HCT116 (cell line): ENCODE measurements at regions not wholly inside any gene's neighbourhood (a gene's known extent, or its start where the extent isn't known, plus 50 kb on each side); places are given as distances from the start of the nearest gene placed in this dataset.

ENCODE experiments used
- ATAC-seq: fragments of 200-7000 bp; cut with Tn5 transposase; 2 replicates; pipeline ENCODE4 v1.9.1; 2020; ENCODE audit warnings: mild to moderate bottlenecking, moderate library complexity
- BruUV-seq: library from RNA; stranded (reverse); fragments of 400-500 nt; replicated peaks from 2 replicates; lab custom pipeline; 2021; lab: Mats Ljungman, UMichigan
- CTCF ChIA-PET: fragments of 300-600 bp; sonication (Branson Sonifier 250); formaldehyde crosslinking; loops from one replicate; lab custom pipeline; 2021; ENCODE audit warnings: antibody characterized with exemption; lab: Charles Lee
- POLR2A ChIA-PET: fragments of 300-600, 350-600 bp; sonication (Branson Sonifier 250); formaldehyde crosslinking; loops from one replicate; lab custom pipeline; 2021; ENCODE audit warnings: antibody characterized with exemption; lab: Charles Lee
- RAD21 ChIA-PET, 2 experiments: fragments of 300-600 bp; sonication (Branson Sonifier 250); formaldehyde crosslinking; loops; one replicate each; lab custom pipeline; 2023; ENCODE audit warnings: low total read pairs in 2 of 2; ENCODE audit not compliant: uncharacterized antibody in 2 of 2, unreplicated experiment in 2 of 2, low non-redundant PET in 1 of 2; lab: Charles Lee
- DNase-seq: peaks from one replicate; pipeline ENCODE4 v3.0.0-alpha.2; 2010; ENCODE audit warnings: low read depth, low spot score
- H2AFZ ChIP-seq: fragments of 200-600 bp; shearing (Covaris generic), sonication (generic); 2 replicates; pipeline ENCODE4 v1.6.1; 2017; ENCODE audit warnings: low read depth, mixed run types, mixed read lengths, antibody characterized with exemption, low read length; ENCODE audit not compliant: poor library complexity, severe bottlenecking
- H3K27ac ChIP-seq: 2 replicates; pipeline ENCODE4 v1.5.1; 2012; ENCODE audit warnings: low read depth, low read length
- H3K27me3 ChIP-seq: fragments of 200-600 bp; sonication (generic); 2 replicates; pipeline ENCODE4 v1.6.1; 2016; ENCODE audit warnings: mixed run types, low read length, mixed read lengths; ENCODE audit not compliant: insufficient read depth
- H3K36me3 ChIP-seq, 2 experiments: fragments of 200-500 bp in 1 of 2; fragments of 200-600 bp in 1 of 2; sonication (Bioruptor generic) in 1 of 2; sonication (generic) in 1 of 2; 2 replicates each; pipeline versions ENCODE4 v1.5.1 to v1.6.1; 2014 to 2016; ENCODE audit warnings: low read length in 2 of 2, inconsistent platforms in 1 of 2, mixed read lengths in 1 of 2, mixed run types in 1 of 2; ENCODE audit not compliant: insufficient read depth in 2 of 2, control insufficient read depth in 1 of 2
- H3K4me1 ChIP-seq, 2 experiments: fragments of 200-600 bp in 1 of 2; sonication (generic) in 1 of 2; 2 replicates each; pipeline versions ENCODE4 v1.5.1 to v1.6.1; 2012 to 2017; ENCODE audit warnings: low read length in 2 of 2, inconsistent platforms in 1 of 2, mild to moderate bottlenecking in 1 of 2, mixed read lengths in 1 of 2, mixed run types in 1 of 2, moderate library complexity in 1 of 2; ENCODE audit not compliant: insufficient read depth in 2 of 2, control insufficient read depth in 1 of 2
- H3K4me2 ChIP-seq: fragments of 200-600 bp; sonication (generic); 2 replicates; pipeline ENCODE4 v1.6.1; 2017; ENCODE audit warnings: mixed run types, low read length, mixed read lengths
- H3K4me3 ChIP-seq, 2 experiments: fragments of 200-600 bp in 1 of 2; sonication (generic) in 1 of 2; replicated peaks in 1 of 2; 2 replicates each; pipeline ENCODE4 v1.5.1; 2011 to 2016; ENCODE audit warnings: low read length in 2 of 2, control low read depth in 1 of 2, low read depth in 1 of 2, mild to moderate bottlenecking in 1 of 2, mixed read lengths in 1 of 2, mixed run types in 1 of 2
- H3K79me2 ChIP-seq: fragments of 200-600 bp; sonication (generic); 2 replicates; pipeline ENCODE4 v1.6.1; 2017; ENCODE audit warnings: mild to moderate bottlenecking, mixed run types, low read length, moderate library complexity, mixed read lengths; ENCODE audit not compliant: insufficient read depth
- H3K9ac ChIP-seq: fragments of 200-600 bp; sonication (generic); 2 replicates; pipeline ENCODE4 v1.6.1; 2016; ENCODE audit warnings: low read length, mixed read lengths
- H3K9me2 ChIP-seq: fragments of 200-600 bp; sonication (generic), shearing (Covaris generic); 2 replicates; pipeline ENCODE4 v1.6.1; 2017; ENCODE audit warnings: mixed run types, mild to moderate bottlenecking, moderate library complexity; ENCODE audit not compliant: insufficient read depth
- H3K9me3 ChIP-seq, 2 experiments: fragments of 200-500 bp in 1 of 2; fragments of 200-600 bp in 1 of 2; sonication (Bioruptor generic) in 1 of 2; sonication (generic) in 1 of 2; 2 replicates each; pipeline ENCODE4 v1.6.1; 2014 to 2017; ENCODE audit warnings: low read length in 2 of 2, mixed read lengths in 2 of 2, inconsistent platforms in 1 of 2, low read depth in 1 of 2, mild to moderate bottlenecking in 1 of 2, mixed run types in 1 of 2, moderate library complexity in 1 of 2; ENCODE audit not compliant: control insufficient read depth in 1 of 2, insufficient read depth in 1 of 2
- H4K20me1 ChIP-seq: fragments of 200-600 bp; sonication (generic), shearing (Covaris generic); 2 replicates; pipeline ENCODE4 v1.6.1; 2017; ENCODE audit warnings: mixed run types, mild to moderate bottlenecking, moderate library complexity; ENCODE audit not compliant: insufficient read depth
- CBX3 ChIP-seq: IDR thresholded peaks from 2 replicates; pipeline ENCODE4 v1.6.1; 2012; ENCODE audit warnings: low read depth
- CEBPB ChIP-seq: IDR thresholded peaks from 2 replicates; pipeline ENCODE4 v1.6.1; 2012; ENCODE audit warnings: low read depth
- EGR1 ChIP-seq: IDR thresholded peaks from 2 replicates; pipeline ENCODE4 v1.6.1; 2012; ENCODE audit warnings: low read depth
- ELF1 ChIP-seq: IDR thresholded peaks from 2 replicates; pipeline ENCODE4 v1.6.1; 2012; ENCODE audit warnings: low read depth, borderline replicate concordance
- EZH2 ChIP-seq: fragments of 200-600 bp; sonication (generic); IDR thresholded peaks from 2 replicates; pipeline ENCODE4 v1.6.1; 2017; ENCODE audit warnings: antibody characterized with exemption, mixed run types
- JUND ChIP-seq: IDR thresholded peaks from 2 replicates; pipeline ENCODE4 v1.6.1; 2012
- POLR2A ChIP-seq: IDR thresholded peaks from 2 replicates; pipeline ENCODE4 v1.7.0; 2011; ENCODE audit warnings: borderline replicate concordance; ENCODE audit not compliant: insufficient read depth, insufficient read length; ENCODE audit errors: extremely low read depth
- POLR2AphosphoS5 ChIP-seq: IDR thresholded peaks from 2 replicates; pipeline ENCODE4 v1.6.1; 2011; ENCODE audit warnings: mild to moderate bottlenecking, low read depth, low read length, moderate library complexity
- RAD21 ChIP-seq: IDR thresholded peaks from 2 replicates; pipeline ENCODE4 v1.6.1; 2012; ENCODE audit warnings: low read depth, mild to moderate bottlenecking
- REST ChIP-seq: IDR thresholded peaks from 2 replicates; pipeline ENCODE4 v1.6.1; 2012; ENCODE audit warnings: low read depth
- SP1 ChIP-seq: IDR thresholded peaks from 2 replicates; pipeline ENCODE4 v1.6.1; 2012; ENCODE audit warnings: low read depth
- SRF ChIP-seq: IDR thresholded peaks from 2 replicates; pipeline ENCODE4 v1.6.1; 2012; ENCODE audit warnings: low read depth
- TCF7L2 ChIP-seq: IDR thresholded peaks from 2 replicates; pipeline ENCODE4 v1.7.0; 2011; ENCODE audit warnings: borderline replicate concordance, inconsistent platforms; ENCODE audit not compliant: insufficient read depth, insufficient read length; ENCODE audit errors: extremely low read depth
- ZBTB33 ChIP-seq: IDR thresholded peaks from 2 replicates; pipeline ENCODE4 v1.6.1; 2011; ENCODE audit warnings: mild to moderate bottlenecking, low read length, moderate library complexity; ENCODE audit not compliant: insufficient replicate concordance; ENCODE audit errors: extremely low read depth
- intact Hi-C: fragments of 100-400 bp; cut with micrococcal nuclease; formaldehyde crosslinking; loops from 2 replicates; pipeline ENCODE4 v1.10.0; 2022

- Histone ChIP-seq H3K27me3 (no peaks in the 10 kb centered on the region), H4K20me1 (no peaks in the 10 kb centered on the region), H3K4me1 (no peaks in the 10 kb centered on the region), H3K4me2 (no peak overlapping the region), H3K9me3 (peaks cover 5 to 9% of the 10 kb centered on the region in 2 experiments; a peak in 2 of 4 replicates), H3K27ac (no peak overlapping the region), H3K4me3 (no peak overlapping the region), H3K9ac (no peak overlapping the region), H3K36me3 (no peaks in the 10 kb centered on the region), H3K79me2 (no peaks in the 10 kb centered on the region), H2AFZ (no peak overlapping the region), H3K9me2 (no peaks in the 10 kb centered on the region)
- no TSS peak for BruUV-seq
- DNase-seq = no peak
- TF ChIP-seq ZBTB33 (no peak), EGR1 (no peak), POLR2A (no peak), SP1 (no peak), SRF (no peak)
- intact Hi-C loops = no loop called here
- CTCF ChIA-PET = no interaction called here
- ATAC-seq = no peak
- RAD21 ChIA-PET = no interaction called here
- POLR2A ChIA-PET = no interaction called here
Measured at GRCh38 chr1:73564294-73564693, 633.7 kb downstream of the LRRIQ3 start.

- H3K27me3 ChIP-seq = no peaks in the 10 kb centered on the region
- H2AFZ ChIP-seq = no peak overlapping the region
- ChIA-PET POLR2A (no interaction called here), RAD21 (no interaction called here), CTCF (no interaction called here)
- no peaks in the 10 kb centered on the region for H3K9me2 ChIP-seq
- H3K9ac ChIP-seq = no peak overlapping the region
- H3K79me2 ChIP-seq = no peaks in the 10 kb centered on the region
- DNase-seq (no peak), ATAC-seq (no peak)
- intact Hi-C loops = no loop called here
- H3K27ac ChIP-seq = no peak overlapping the region
- no peak overlapping the region for H3K4me2 ChIP-seq
- H3K9me3 ChIP-seq = peaks cover 0 to 13% of the 10 kb centered on the region in 2 experiments; a peak in 1 of 4 replicates
- no peaks in the 10 kb centered on the region for H3K4me1 ChIP-seq
- no TSS peak for BruUV-seq
- no peak overlapping the region for H3K4me3 ChIP-seq
- no peaks in the 10 kb centered on the region for H3K36me3 ChIP-seq
- H4K20me1 ChIP-seq = no peaks in the 10 kb centered on the region; the same call in 1 of the 2 replicates
- no peak for TF ChIP-seq SRF
- no peak for TF ChIP-seq ZBTB33
- TF ChIP-seq CBX3 = no peak
- TF ChIP-seq CEBPB = no peak
- no peak for TF ChIP-seq POLR2AphosphoS5
- TF ChIP-seq EZH2 = no peak
- no peak for TF ChIP-seq TCF7L2
- TF ChIP-seq JUND = no peak
- TF ChIP-seq RAD21 = no peak
- no peak for TF ChIP-seq ELF1
- TF ChIP-seq REST = no peak
- TF ChIP-seq POLR2A = no peak
Measured at GRCh38 chr1:73556270-73556669, 641.7 kb downstream of the LRRIQ3 start.
